ENCODE measurements at regions not wholly inside any gene's neighbourhood (a gene's known extent, or its start where the extent isn't known, plus 50 kb on each side); places are given as distances from the start of the nearest gene placed in this dataset.

DNA sequence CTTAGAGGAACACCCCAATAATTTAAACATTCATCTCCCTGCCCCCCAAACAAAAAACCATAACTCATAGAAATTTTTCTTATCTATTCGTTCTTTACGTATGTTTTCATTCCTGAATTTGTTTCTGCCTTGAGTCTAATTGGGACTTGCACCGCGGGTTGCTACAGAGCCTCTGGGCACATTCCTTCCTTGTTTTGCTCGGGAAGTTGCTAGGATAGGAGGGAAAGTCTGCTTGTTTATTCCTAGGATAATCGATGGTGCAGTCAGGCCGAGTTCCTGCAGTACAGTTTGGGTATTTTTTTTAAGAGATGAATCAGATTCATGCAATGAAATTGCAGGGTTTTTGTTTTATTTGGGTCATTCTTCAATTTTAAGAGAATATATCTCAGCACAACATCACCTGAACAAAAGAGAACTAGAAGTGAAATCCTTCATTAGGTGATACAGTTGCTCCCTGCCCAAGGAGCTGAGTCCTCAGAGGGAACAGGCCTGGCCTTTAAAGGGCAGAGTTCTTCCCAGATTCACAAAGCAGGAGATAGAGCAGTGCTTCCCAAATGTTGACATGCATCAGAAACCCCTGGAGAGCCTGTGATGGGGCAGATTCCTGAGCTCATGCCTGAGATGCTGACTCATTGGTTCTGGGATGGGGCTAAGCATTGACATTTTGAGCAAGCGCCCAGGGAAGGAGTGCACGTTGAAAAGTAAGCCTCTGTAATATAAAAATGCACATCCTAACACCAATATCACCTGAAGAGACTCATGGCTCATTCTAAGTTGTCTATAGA, 114.9 kb upstream of the FAM9B start:
- DNase-seq = no peak

- no peak for DNase-seq
These were observed 115.7 kb upstream of the FAM9B start for GRCh38 chrX:9149501-9150245.

DNA sequence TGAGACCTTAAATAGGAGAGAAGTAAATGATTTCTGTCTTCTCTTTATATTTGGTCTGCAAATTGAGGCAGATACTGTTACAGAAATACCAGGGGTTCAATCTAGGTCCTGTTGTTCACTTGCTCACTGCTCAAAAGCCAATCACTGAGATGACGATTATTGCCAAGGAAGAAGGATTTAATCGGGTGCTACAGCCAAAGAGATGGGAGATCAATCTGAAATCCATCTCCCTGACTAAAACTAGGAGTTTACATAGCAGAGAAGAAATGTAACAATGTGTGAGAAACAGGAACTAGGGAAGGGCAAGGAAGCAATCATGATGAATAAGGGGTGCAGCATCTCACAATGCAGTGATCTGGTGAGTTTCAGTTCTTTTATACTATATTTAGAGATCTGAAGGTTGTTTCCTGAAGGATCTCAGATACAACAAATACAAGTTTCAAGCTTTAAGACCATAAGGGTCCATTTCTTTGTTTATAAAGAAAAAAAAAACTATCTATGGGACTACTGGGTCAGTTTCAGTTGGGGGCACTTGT, 117.9 kb upstream of the FAM9B start:
- DNase-seq = no peak

DNA sequence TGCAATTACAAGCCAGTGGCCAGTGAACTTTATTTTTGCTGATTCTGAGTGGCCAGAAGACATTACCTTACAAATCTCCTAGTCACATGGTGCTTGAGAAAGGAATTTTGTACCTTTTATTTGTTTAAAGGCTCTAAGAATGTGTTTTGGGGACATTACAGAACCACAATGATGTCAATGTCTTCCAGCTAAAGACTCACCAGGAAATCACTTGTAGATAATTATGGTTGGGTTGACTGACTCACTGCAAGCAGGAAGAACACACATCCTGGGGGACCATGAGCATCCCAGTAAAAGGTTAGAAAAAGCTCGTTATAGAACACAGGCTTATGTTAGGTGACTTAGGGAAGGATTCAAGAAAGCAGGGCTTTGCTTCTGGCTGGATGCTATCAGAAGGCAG, 119.4 kb upstream of the FAM9B start:
- DNase-seq = no peak

- no peak for DNase-seq
These were observed 124.7 kb upstream of the FAM9B start for GRCh38 chrX:9158611-9159010.

DNA sequence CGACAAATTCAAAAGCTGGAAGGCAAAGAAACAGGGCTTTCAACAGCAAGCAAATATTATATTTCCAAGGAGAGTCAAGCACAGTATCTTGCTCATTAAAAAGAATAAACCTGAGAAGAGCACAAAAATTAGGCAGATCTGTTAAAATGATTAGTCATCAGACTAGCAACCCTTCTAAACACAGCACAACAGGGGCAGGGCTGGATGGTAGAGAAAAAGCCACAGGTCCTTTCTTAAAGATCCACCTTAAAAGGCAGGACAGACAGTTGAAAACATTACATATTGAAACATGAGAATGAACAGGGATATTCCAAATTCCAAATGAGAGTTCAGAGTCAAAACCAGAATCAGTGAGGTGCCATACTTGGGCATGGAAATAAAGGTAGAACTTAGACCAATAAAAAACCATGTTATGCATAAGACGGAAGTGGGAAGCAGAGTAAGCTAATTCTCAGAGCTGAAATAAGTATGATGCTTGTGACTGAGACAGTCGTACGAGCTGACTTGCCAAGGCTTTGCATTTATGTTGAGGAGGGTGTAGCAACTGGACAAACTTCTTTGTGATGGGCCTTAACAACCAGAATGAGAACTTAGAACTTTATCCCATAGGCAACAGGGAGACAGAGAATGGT, 126.9 kb upstream of the FAM9B start:
- DNase-seq = no peak

GRCh38 chrX:9162698-9163097, 128.8 kb upstream of the FAM9B start:
- DNase-seq = no peak

DNA sequence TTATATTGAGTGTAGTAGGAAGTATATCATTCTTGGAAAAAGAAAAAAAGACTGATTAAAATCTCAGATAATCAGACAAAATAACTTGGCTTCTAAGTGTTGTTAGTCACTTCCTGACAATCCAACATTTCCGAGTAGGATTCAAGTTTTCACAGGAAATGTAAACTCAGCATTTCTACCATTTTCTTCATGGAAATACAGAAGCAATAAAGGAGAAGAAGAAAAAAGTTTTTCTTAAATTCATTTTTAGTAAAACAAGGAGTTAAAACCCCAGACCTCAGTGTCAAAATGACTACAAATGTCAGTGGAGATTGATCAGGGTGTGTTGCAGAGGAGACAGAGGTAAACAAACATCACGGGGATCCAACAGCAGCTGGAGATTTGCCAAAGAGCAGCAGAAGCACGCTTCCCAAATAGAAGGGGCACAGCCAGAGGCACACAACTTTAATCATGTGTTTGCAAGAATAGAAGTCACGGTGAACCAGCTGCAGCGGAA, 129.3 kb upstream of the FAM9B start:
- DNase-seq = no peak

DNA sequence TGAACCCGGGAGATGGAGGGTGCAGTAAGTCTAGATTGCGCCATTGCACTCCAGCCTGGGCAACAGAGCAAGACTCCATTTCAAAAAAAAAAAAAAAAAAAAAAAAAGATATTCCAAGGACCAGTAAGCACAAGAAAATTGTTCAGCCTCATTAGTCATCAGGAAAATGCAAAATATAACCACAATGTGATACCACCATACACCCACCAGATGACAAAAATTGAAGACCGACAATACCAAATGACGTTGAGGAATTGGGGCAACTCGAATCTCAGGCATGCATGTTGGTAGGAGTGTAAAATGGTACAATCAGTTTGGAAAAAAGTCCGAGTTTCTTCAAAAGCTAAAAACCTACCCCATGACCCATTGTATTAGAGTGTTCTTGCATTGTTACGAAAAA, 130.2 kb upstream of the FAM9B start:
- no peak for DNase-seq

- no peak for DNase-seq
These were observed 130.9 kb upstream of the FAM9B start for GRCh38 chrX:9164533-9165426.

DNA sequence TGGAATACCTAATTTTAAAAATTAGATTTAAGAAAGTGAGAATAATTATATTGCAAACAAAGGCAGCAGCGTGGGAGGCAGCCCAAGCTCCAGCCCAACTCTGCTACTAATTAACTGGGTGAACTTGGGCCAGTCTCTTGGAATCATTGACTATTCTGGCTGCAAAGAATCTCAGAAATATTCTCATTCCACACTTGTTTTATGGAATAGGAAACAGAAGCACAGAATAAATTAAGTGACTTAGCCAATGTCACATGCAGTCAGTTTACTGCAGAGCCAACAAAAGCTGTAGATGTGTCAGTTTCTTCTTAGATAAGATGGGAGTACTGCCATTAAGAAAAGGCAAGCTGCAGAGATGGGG, 132.6 kb upstream of the FAM9B start:
- no peak for DNase-seq

GRCh38 chrX:9171841-9172463, 138.0 kb upstream of the FAM9B start:
- DNase-seq = no peak

- no peak for DNase-seq
These were observed 138.5 kb upstream of the FAM9B start for GRCh38 chrX:9172464-9172850.

- no peak for DNase-seq
These were observed 146.7 kb upstream of the FAM9B start for GRCh38 chrX:9180623-9181022.

DNA sequence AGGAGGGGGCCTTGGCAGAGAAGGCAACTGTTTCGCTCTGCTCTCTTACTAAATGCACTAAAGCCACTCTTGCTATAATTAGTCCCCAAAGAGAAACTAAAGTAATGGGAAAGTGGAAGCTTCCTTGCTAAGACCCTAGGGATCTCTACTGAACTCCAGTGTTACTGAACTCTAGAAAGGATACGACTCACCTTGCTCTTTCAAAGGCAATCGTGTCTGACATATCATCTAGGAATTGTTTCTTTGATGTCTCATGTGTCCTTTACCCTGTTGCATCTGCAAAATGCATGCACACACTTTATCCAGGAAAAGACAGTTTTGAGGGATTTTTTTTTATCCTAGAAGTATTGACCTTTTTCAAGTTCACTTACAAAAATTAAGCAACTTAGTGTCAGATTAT, 148.1 kb upstream of the FAM9B start:
- DNase-seq = no peak

DNA sequence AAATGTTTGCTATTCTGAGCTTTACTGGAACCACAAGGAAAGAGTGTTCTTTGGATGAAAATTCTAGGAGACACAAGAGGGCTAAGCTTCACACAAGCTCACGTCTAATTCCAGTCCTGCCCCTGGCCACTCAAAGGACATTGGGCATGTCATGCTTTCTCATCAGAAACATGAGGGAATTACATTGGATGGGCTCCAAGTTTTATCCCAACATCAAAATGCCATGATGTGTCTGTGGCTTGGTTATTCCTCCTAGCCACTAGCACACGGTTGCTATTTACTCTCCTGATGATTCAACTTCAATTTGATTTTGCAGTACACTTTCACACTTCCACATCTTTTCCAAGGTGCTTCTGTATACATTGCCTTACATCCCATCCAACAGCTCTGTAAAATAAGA, 149.6 kb upstream of the FAM9B start:
- DNase-seq = no peak

GRCh38 chrX:9184211-9184610, 150.3 kb upstream of the FAM9B start:
- no peak for DNase-seq

- no peak for DNase-seq
These were observed 154.2 kb upstream of the FAM9B start for GRCh38 chrX:9188117-9188516.

DNA sequence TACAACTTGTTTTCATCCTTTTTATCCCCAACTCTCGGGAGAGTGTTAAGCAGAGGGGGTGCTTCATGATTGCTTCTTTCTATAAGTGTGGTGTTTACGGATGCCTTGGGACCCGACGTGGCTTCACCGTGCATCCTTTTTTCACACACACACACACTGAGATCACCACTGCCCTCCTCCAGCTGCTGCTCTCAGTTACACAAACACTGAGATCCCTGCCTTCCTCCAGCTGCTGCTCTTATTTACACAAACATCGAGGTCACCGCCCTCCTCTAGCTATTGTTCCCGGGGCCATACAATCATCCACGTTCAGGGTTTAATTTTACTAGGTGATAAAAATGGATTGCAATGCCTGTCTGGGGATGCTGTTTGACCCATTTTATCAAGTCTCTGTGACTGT, 155.4 kb upstream of the FAM9B start:
- DNase-seq = no peak

DNA sequence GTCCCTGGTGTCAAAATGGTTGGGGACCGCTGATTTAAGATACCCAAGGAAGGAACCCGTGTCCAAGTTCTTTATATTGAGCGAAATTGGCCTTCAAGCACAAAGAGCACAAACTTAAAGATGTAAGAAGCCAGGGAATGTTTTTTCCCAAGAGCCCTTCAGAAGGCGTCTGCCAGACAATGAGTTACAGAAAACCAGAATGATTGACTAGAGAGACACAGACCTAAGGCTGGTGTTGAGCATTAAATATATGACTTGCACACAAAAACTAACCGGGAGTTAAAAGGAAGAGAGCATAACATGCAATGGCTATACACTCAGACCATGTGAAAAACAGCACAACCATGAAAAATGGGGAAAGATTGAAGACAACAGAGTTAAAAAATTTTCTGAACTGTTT, 157.5 kb upstream of the FAM9B start:
- DNase-seq = no peak

GRCh38 chrX:9195199-9195880, 161.4 kb upstream of the FAM9B start:
- DNase-seq = no peak
